NCI-H460 (cell line): ENCODE measurements at regions not wholly inside any gene's neighbourhood (a gene's known extent, or its start where the extent isn't known, plus 50 kb on each side); places are given as distances from the start of the nearest gene placed in this dataset.
"Not testable (repeated sequence)": the region's sequence is repeated elsewhere in the genome, so short reads cannot be mapped to it uniquely, and the experiment has no call there.

Source experiments
- DNase-seq: peaks from one replicate; pipeline ENCODE4 v3.0.0-alpha.2; 2016; ENCODE audit warnings: low read depth; ENCODE audit errors: extremely low read depth

GRCh38 chr5:89697581-89697980 lies 712.0 kb downstream of the CETN3 start:
- DNase-seq, result no peak

GRCh38 chr5:89695371-89695770 lies 714.2 kb downstream of the CETN3 start:
- DNase-seq, result no peak

DNA sequence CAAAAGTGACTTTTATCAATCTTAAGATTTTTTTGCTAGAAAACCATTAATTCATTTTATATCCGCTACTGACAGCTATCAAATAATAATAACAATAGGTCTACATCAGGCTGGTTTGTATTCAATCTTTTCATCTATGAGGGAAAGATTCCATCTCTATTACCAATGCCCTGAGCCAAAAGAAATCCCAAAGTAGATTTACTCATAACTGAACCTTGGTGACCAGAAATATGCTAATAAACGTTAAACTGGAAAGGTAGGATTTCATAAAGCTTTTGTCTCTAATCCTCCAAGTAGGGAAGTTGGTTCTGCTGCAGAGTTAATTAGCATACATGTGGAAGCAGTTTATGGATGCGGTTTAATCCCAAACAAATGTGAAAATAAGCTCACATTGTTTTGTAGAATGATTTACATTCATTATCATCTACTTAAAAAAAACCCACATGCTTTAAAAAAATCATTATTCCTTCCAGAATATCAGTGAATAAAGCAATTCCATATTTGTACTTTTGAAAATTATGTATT lies 715.5 kb downstream of the CETN3 start:
- DNase-seq, result no peak

DNA sequence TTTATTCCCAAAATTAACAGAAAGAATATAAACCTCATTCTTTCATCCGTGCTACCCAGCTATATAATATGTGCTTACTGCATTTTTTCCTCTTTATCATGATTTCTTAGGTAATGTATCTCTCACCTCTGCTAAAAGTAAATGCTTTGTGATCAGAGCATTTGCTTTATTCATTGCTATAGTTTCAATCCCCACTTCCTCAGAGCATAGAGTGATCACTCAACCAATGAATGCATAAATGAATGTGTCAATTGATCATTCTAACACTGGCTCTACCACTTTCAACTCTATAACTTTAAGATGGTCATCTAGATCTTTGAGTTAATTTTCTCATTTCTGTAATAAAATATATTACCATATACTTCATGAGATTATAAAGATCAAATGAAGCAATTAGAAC lies 719.2 kb downstream of the CETN3 start:
- no peak for DNase-seq

DNA sequence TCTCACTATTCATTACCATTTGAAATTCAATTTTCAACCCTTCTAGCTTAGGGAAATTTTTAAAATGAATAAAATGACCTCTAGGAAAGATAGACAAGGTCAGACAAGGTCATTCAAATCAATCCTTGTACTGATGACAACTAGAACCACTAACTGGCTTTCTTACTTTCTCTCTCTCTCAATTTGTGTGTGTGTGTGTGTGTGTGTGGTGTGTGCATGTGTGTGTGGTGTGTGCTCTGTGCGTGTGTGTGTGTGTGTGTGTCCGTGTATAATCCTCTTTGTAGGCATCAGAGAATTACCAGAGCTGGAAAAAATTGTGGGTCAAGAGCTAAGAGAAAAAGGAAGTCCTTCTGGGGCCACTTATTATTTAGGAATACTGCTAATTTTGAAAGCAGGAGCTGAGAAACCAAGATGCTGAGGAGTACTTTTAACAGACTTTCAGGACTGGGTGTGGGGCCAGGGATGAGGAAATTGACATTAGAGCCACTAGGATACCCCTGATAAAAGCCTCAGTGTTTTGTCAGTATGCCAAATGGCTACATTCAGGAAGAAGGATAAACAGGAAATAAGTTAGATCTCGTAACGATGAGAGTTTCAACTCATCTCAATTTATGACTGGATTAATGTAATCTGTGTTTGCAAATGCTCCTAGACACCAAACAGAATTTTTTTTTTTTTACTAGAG lies 723.3 kb downstream of the CETN3 start:
- no peak for DNase-seq

DNA sequence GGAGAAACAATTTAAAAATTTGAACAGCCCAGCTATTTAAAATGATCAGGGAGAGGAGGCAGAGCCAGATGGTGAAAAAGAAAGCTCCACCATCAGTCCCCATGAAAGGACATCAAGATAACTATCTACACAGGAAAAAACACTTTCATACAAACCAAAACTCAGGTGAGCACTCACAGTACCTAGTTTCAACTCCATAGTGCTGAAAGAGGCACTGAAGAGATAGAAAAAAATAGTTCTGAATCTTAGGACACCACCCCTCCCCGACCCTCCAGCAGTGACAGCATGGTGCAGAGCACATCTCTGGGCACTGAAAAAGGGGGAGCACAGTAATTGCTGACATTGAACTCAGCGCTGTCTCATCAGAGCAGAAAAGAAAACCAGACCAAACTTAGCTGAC lies 732.9 kb downstream of the CETN3 start:
- DNase-seq, result no peak

DNA sequence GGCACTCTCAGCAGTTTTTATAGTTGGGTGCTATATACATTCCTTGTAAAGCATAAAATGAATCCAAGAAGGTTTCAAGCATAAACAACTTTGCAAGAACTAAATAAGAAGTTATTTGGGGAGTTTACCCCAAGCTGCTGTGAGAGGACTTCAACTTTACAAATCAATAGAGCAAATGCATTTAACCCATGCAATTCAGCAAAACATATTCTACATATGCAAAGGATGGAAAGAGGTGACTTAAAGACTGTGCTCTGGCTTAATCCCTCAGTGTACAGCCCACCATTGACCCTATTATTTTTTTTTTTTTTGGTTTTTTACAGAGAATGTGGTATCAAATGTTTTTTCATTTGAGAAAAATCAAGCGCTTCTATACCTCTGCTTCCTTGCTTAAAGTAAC lies 736.5 kb downstream of the CETN3 start:
- no peak for DNase-seq

DNA sequence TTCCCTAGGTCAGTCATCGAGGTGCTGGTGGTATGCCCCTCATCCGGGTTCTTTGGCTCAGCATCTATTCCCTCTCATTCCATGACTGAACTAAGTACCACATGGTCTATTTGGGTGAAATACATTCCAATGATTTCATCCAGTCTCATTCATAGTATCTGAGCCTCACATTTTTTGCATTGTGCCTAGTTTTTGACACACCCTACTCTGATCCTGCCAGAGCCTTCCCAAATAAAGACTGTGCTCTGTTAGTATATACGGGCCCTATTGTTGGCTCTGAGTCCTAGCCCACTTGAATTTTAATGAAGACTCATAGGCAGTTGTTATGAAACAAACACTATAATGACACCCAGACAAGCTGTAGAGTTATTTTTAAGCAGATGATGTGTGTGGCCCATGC lies 740.7 kb downstream of the CETN3 start:
- DNase-seq, result no peak

DNA sequence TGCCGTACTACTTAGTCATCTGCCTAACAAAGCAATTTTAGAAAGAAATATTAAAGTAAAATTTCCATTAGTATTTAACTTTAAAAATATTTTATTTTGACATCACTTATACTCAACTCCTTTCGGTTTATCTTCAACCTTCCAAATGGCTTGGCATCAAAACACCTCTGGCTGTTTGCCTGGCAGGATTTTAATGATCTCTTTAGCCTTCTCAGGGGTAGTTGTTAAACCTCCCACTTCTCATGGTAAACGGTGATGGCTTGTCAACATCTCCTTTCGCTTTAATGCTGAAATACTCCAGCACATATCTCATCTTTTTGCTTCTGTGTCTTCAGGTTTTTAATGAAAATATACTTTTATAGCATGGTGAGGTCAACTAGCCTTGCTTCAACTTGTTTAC lies 747.1 kb downstream of the CETN3 start:
- DNase-seq, result no peak

GRCh38 chr5:89638871-89639270 lies 755.9 kb upstream of the MEF2C start:
- DNase-seq, result no peak

- not testable (repeated sequence) for DNase-seq
Measured at GRCh38 chr5:89634176-89634575, 751.2 kb upstream of the MEF2C start.

- not testable (repeated sequence) for DNase-seq
Measured at GRCh38 chr5:89630064-89630463, 747.1 kb upstream of the MEF2C start.

GRCh38 chr5:89628876-89629635 lies 746.1 kb upstream of the MEF2C start:
- DNase-seq, result no peak

GRCh38 chr5:89615839-89616518 lies 733.0 kb upstream of the MEF2C start:
- DNase-seq, result no peak

DNA sequence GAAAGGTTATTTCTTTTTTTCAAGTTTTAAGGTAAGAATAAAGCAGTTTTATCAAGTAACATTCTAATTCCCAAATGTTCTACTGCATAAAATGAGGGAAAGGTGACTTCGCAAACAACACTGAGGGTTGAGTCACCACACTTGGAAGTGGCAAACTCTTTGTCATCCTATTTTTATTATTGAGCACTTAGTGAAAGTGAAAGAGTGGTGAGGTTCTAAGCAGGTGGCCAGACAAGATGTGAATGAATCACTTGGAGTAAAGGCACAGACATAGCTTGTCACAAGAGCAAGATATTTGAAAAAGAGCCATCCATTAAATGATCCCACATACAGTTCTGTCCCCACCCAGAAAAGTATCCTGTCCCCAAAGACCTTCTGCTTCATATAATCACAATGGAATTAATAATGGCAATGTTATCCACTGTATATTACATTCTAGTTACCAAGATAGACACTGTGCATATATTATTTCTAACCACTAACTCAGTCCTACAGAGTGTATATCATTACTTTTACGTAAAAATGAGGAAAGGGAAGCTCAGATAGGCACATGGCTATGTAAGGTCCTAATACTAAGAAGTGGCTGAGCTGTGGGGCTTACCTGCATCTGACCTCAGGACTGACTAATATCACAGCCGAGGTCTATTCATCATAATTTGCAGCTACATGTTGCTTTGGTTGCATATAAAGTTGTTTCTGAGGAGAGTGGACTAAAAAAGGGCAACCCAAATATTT lies 730.4 kb upstream of the MEF2C start:
- DNase-seq, result no peak

GRCh38 chr5:89606939-89607534 lies 724.1 kb upstream of the MEF2C start:
- no peak for DNase-seq

GRCh38 chr5:89604342-89604741 lies 721.4 kb upstream of the MEF2C start:
- no peak for DNase-seq

- DNase-seq, result no peak
Measured at GRCh38 chr5:89601880-89602279, 718.9 kb upstream of the MEF2C start.

DNA sequence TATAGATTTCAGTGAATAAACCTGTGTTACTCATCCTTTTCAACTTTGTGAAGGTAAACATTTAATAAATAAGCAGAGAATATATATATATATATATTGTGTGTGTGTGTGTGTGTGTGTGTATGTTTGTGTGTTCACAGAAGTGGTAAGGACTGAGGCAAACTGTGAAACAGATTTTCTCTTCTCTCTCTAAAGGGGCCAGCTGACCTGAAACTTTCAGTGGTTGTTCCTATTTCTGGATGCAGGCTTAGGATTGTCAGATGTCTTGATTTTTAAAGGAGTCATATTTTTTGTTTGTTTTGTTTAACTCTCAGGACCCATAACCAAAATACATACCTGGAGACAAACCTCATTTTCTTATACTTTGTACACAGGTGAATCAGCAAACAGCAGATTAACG lies 714.9 kb upstream of the MEF2C start:
- DNase-seq, result no peak

DNA sequence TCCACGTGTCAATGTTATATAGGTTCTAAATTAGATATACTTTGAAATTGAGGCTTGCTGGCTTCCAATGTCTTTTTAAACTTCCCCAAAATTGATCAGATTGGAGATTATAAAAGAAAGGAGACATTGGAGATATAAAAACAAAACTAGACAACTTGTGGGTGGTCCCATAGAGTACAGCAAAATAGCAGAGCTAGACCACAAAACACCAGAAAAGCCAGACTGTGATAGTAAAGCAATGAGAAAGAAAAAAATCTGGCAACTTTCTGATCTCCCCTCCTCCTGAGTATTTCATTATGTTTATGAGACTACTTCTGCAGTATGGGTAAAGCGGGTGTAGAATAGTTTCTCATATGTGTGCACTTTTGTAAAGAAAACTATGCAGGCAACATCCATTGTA lies 713.8 kb upstream of the MEF2C start:
- no peak for DNase-seq

DNA sequence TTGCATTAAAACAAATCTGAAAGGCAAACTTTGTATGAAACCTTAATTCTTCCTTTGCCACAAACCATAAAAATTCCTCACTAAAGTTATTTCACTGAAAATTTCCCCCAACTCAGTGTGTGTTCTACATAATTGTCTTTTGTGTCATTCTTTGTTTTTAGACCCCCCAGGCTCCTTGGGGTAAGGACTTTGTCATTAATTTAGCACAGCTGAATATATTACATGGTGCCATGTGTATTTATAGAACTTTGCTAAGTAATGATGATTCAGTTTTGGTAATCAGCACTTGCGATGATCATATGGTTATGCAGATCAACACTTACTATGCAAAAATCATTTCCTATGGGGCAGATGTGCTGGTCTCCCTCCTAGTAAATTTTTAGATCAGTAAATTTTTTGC lies 712.1 kb upstream of the MEF2C start:
- DNase-seq, result no peak
